Smooth muscle cell (in vitro differentiated cells): ENCODE measurements at regions not wholly inside any gene's neighbourhood (a gene's known extent, or its start where the extent isn't known, plus 50 kb on each side); places are given as distances from the start of the nearest gene placed in this dataset.

ENCODE experiments used
- DNase-seq: peaks from one replicate; lab custom pipeline; 2025; ENCODE audit not compliant: unreplicated experiment; lab: John Stamatoyannopoulos, UW
- H2AFZ ChIP-seq: fragments of 200-600 bp; sonication (generic); 2 replicates; pipeline ENCODE4 v1.6.0; 2016; ENCODE audit warnings: antibody characterized with exemption, low read depth, mild to moderate bottlenecking
- H3F3A ChIP-seq: fragments of 200-600 bp; sonication (generic); 2 replicates; pipeline ENCODE4 v1.6.0; 2017; ENCODE audit warnings: antibody characterized with exemption, low read depth
- H3K27ac ChIP-seq: fragments of 200-600 bp; sonication (generic); 2 replicates; pipeline ENCODE4 v1.5.1; 2016; ENCODE audit warnings: low read depth, mild to moderate bottlenecking
- H3K27me3 ChIP-seq: fragments of 200-600 bp; sonication (generic); 2 replicates; pipeline ENCODE4 v1.6.1; 2016; ENCODE audit warnings: low read depth, mild to moderate bottlenecking
- H3K36me3 ChIP-seq: fragments of 200-600 bp; sonication (generic); 2 replicates; pipeline ENCODE4 v1.5.1; 2016; ENCODE audit warnings: low read depth
- H3K4me1 ChIP-seq: fragments of 200-600 bp; sonication (generic); 2 replicates; pipeline ENCODE4 v1.5.1; 2016; ENCODE audit warnings: low read depth
- H3K4me2 ChIP-seq: fragments of 200-600 bp; sonication (generic); 2 replicates; pipeline ENCODE4 v1.6.0; 2016; ENCODE audit warnings: mild to moderate bottlenecking
- H3K4me3 ChIP-seq: fragments of 200-600 bp; sonication (generic); 2 replicates; pipeline ENCODE4 v1.5.1; 2016; ENCODE audit warnings: mild to moderate bottlenecking
- H3K79me2 ChIP-seq: fragments of 200-600 bp; sonication (generic); 2 replicates; pipeline ENCODE4 v1.6.0; 2016; ENCODE audit warnings: low read depth, mild to moderate bottlenecking
- H3K9ac ChIP-seq: fragments of 200-600 bp; sonication (generic); 2 replicates; pipeline ENCODE4 v1.6.0; 2016; ENCODE audit warnings: low read depth
- H3K9me3 ChIP-seq: fragments of 200-600 bp; sonication (generic); replicated peaks from 2 replicates; pipeline ENCODE4 v1.5.1; 2016; ENCODE audit warnings: low read depth
- H4K20me1 ChIP-seq: fragments of 200-600 bp; sonication (generic); 2 replicates; pipeline ENCODE4 v1.6.0; 2016; ENCODE audit warnings: low read depth
- WGBS: methylation state at CpG from one replicate; pipeline ENCODE4 v1.1.7; 2016; ENCODE audit warnings: low lambda C conversion rate; 5-methylcytosine and 5-hydroxymethylcytosine counted together
- TF ChIP-seq, protein P1 (sequence below): fragments of 200-600 bp; sonication (generic); IDR thresholded peaks from 2 replicates; pipeline ENCODE4 v1.5.1; 2017; ENCODE audit warnings: borderline replicate concordance, mild to moderate bottlenecking, antibody characterized with exemption; ENCODE audit not compliant: insufficient read depth, poor library complexity, severe bottlenecking

DNA sequence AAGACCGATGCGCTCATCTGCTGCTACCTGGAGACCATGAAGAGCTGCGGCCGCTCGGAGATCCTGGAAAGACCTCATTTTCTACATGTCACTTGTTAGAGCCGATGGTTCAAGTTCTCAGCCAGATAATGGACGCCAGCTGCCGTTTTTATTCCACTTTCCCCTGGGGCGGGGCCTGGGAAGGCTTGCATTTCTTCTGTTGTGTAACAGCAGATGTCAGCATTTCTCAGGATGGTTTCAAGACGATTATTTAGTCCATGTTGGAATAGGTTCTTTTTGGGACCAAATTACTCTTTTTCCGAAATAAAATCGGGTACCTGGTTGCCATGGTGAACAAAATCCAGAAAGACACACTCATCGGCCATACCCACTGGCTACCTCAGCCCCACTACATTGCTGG is 1418.3 kb downstream of the CDH11 start:
- Histone ChIP-seq H4K20me1 (no peaks in the 10 kb centered on the region), H3K4me3 (no peak overlapping the region), H3F3A (no peaks in the 10 kb centered on the region), H3K9ac (no peak overlapping the region), H2AFZ (no peak overlapping the region), H3K9me3 (no peaks in the 10 kb centered on the region), H3K36me3 (no peaks in the 10 kb centered on the region), H3K4me1 (no peaks in the 10 kb centered on the region), H3K79me2 (no peaks in the 10 kb centered on the region), H3K4me2 (no peak overlapping the region), H3K27ac (no peak overlapping the region), H3K27me3 (no peaks in the 10 kb centered on the region)
- DNase-seq, result no peak
- TF ChIP-seq, protein P1, sequence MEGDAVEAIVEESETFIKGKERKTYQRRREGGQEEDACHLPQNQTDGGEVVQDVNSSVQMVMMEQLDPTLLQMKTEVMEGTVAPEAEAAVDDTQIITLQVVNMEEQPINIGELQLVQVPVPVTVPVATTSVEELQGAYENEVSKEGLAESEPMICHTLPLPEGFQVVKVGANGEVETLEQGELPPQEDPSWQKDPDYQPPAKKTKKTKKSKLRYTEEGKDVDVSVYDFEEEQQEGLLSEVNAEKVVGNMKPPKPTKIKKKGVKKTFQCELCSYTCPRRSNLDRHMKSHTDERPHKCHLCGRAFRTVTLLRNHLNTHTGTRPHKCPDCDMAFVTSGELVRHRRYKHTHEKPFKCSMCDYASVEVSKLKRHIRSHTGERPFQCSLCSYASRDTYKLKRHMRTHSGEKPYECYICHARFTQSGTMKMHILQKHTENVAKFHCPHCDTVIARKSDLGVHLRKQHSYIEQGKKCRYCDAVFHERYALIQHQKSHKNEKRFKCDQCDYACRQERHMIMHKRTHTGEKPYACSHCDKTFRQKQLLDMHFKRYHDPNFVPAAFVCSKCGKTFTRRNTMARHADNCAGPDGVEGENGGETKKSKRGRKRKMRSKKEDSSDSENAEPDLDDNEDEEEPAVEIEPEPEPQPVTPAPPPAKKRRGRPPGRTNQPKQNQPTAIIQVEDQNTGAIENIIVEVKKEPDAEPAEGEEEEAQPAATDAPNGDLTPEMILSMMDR, result no peak
- 94% methylated on average over 13 of the region's 13 CpGs for WGBS

DNA sequence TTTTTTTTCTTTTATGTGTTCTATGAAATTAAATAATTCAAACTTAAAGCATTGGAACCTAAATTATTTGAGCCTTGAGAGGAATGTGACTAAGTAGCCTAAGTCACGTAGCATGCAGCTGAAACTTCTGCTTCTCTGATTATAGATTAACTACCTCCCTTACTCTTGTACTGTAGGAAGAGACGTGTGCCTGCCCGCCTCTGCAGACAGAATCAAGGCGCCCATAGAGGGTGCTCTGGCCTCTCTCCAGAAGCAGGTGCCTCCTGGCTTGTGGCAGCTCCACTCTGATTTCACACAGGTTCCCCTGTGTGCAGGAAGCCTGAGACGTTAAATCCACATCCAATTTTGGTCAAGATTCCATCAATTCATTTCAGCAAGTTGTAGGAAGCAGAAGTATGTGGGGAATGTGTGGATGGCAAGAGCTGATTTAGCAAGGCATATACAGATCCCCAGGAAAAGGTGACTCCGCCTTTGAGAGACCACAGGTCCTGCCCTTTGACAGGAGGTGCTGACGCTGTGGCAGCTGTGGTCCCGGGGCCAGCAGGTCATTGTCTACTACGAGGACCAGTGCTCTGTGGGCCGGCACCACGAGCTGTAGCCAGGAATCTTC is 1418.8 kb downstream of the CDH11 start:
- no peaks in the 10 kb centered on the region for H3K27me3 ChIP-seq
- TF ChIP-seq, protein P1, result no peak
- H4K20me1 ChIP-seq, result no peaks in the 10 kb centered on the region
- H3K9me3 ChIP-seq, result no peaks in the 10 kb centered on the region
- no peaks in the 10 kb centered on the region for H3K36me3 ChIP-seq
- H3F3A ChIP-seq, result no peaks in the 10 kb centered on the region
- WGBS, result 59% methylated on average over 11 of the region's 11 CpGs
- no peak overlapping the region for H3K4me2 ChIP-seq
- H2AFZ ChIP-seq, result no peak overlapping the region
- H3K9ac ChIP-seq, result no peak overlapping the region
- H3K4me1 ChIP-seq, result no peaks in the 10 kb centered on the region
- no peak for DNase-seq
- no peak overlapping the region for H3K4me3 ChIP-seq
- no peak overlapping the region for H3K27ac ChIP-seq
- no peaks in the 10 kb centered on the region for H3K79me2 ChIP-seq

DNA sequence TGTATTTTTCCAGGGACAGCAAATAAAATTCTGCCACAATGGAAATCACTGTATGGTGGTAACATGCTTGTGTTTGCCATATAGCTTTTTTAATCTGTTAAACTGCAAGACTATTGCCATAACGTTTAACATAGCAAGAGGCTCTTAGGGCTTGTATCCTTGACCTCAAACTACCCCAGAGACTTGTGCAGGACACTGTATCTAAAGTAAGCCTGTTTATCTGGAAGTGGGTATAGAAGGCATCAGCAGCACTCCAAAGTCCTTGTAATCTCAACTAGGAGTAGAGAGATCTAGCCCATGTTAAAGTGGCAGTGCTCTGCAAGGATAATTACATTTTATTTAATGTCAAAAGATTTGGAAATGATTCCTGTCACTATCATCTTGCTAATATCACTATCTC is 1424.1 kb downstream of the CDH11 start:
- TF ChIP-seq, protein P1, result no peak
- no peak overlapping the region for H3K4me3 ChIP-seq
- no peak for DNase-seq
- H3K36me3 ChIP-seq, result no peaks in the 10 kb centered on the region
- H3K4me2 ChIP-seq, result no peak overlapping the region
- WGBS, result 42% methylated on average over 1 of the region's 1 CpG
- H3K27ac ChIP-seq, result no peak overlapping the region
- H3K27me3 ChIP-seq, result no peaks in the 10 kb centered on the region
- H3K9me3 ChIP-seq, result no peaks in the 10 kb centered on the region
- H3K9ac ChIP-seq, result no peak overlapping the region
- H4K20me1 ChIP-seq, result no peaks in the 10 kb centered on the region
- no peaks in the 10 kb centered on the region for H3F3A ChIP-seq
- H3K79me2 ChIP-seq, result no peaks in the 10 kb centered on the region
- no peak overlapping the region for H2AFZ ChIP-seq
- no peaks in the 10 kb centered on the region for H3K4me1 ChIP-seq

DNA sequence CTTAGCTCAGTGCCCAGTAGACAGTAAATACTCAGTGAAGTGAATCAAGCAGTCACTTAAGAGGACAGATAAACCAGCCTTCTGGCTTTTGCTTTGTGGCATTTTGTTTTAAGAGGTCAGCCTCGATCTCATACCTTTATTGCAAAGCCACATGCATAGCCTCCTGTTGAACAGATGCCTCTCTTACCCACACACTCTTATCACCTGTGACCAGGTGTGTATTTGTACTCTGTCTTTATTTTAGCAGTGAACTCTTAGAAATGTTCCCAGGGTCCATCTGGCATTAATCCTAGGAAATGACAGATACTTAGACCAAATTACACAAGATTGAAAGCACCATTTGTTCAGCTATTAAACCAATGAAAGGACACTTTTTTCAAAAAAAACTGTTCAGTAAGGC is 1426.5 kb downstream of the CDH11 start:
- WGBS, result 56% methylated on average over 1 of the region's 1 CpG
- Histone ChIP-seq H3K27me3 (no peaks in the 10 kb centered on the region), H3K36me3 (no peaks in the 10 kb centered on the region), H3K27ac (no peak overlapping the region), H3K9me3 (no peaks in the 10 kb centered on the region), H3K4me3 (no peak overlapping the region), H3K4me1 (no peaks in the 10 kb centered on the region), H3F3A (no peaks in the 10 kb centered on the region), H2AFZ (no peak overlapping the region), H3K79me2 (no peaks in the 10 kb centered on the region), H3K4me2 (no peak overlapping the region), H4K20me1 (no peaks in the 10 kb centered on the region), H3K9ac (no peak overlapping the region)
- TF ChIP-seq, protein P1, result no peak
- no peak for DNase-seq
